OCI-LY1 (cell line): ENCODE measurements at regions not wholly inside any gene's neighbourhood (a gene's known extent, or its start where the extent isn't known, plus 50 kb on each side); places are given as distances from the start of the nearest gene placed in this dataset.

Source experiments
- H2AFZ ChIP-seq: fragments of 200-600 bp; sonication (generic), shearing (Covaris generic); 2 replicates; pipeline ENCODE4 v1.6.0; 2014; ENCODE audit warnings: antibody characterized with exemption, mild to moderate bottlenecking, low read length
- H3F3A ChIP-seq: fragments of 200-600 bp; sonication (generic), shearing (Covaris generic); 2 replicates; pipeline ENCODE4 v1.6.0; 2014; ENCODE audit warnings: mild to moderate bottlenecking, antibody characterized with exemption, low read length, moderate library complexity; ENCODE audit not compliant: insufficient read depth
- H3K27ac ChIP-seq: fragments of 200-600 bp; sonication (generic); 2 replicates; pipeline ENCODE4 v1.5.1; 2014; ENCODE audit warnings: low read length, mixed run types, mild to moderate bottlenecking, low read depth; ENCODE audit not compliant: poor library complexity, severe bottlenecking
- H3K27me3 ChIP-seq: fragments of 200-600 bp; sonication (generic); 2 replicates; pipeline ENCODE4 v1.6.0; 2014; ENCODE audit warnings: antibody characterized with exemption, mild to moderate bottlenecking, low read length, moderate library complexity; ENCODE audit not compliant: insufficient read depth
- H3K36me3 ChIP-seq: fragments of 200-600 bp; sonication (generic); 2 replicates; pipeline ENCODE4 v1.6.1; 2014; ENCODE audit warnings: mild to moderate bottlenecking, antibody characterized with exemption, low read length, moderate library complexity, mixed read lengths; ENCODE audit not compliant: insufficient read depth
- H3K4me1 ChIP-seq: fragments of 200-600 bp; sonication (generic); 2 replicates; pipeline ENCODE4 v1.5.1; 2014; ENCODE audit warnings: mild to moderate bottlenecking, low read length, moderate library complexity; ENCODE audit not compliant: insufficient read depth, severe bottlenecking
- H3K4me2 ChIP-seq: fragments of 200-600 bp; sonication (generic), shearing (Covaris generic); 2 replicates; pipeline ENCODE4 v1.6.1; 2014; ENCODE audit warnings: low read length
- H3K4me3 ChIP-seq: fragments of 200-600 bp; sonication (generic); 2 replicates; pipeline ENCODE4 v1.5.1; 2014; ENCODE audit warnings: low read length, low read depth, mild to moderate bottlenecking, mixed read lengths; ENCODE audit not compliant: poor library complexity, severe bottlenecking
- H3K79me2 ChIP-seq: fragments of 200-600 bp; shearing (Covaris generic); 2 replicates; pipeline ENCODE4 v1.6.1; 2016; ENCODE audit warnings: mixed run types, low read length, mixed read lengths; ENCODE audit not compliant: insufficient read depth
- H3K9ac ChIP-seq: fragments of 200-600 bp; sonication (generic), shearing (Covaris generic); 2 replicates; pipeline ENCODE4 v1.6.1; 2014; ENCODE audit warnings: mild to moderate bottlenecking, low read length, mixed read lengths
- H3K9me2 ChIP-seq: fragments of 200-600 bp; sonication (generic), shearing (Covaris generic); 2 replicates; pipeline ENCODE4 v1.6.1; 2014; ENCODE audit warnings: low read depth, mild to moderate bottlenecking, low read length, mixed read lengths
- H3K9me3 ChIP-seq: fragments of 200-600 bp; shearing (Covaris generic); 2 replicates; pipeline ENCODE4 v1.6.1; 2014; ENCODE audit warnings: low read length, mixed read lengths
- H4K20me1 ChIP-seq: fragments of 200-600 bp; sonication (generic), shearing (Covaris generic); 2 replicates; pipeline ENCODE4 v1.6.0; 2016; ENCODE audit warnings: mild to moderate bottlenecking, low read length; ENCODE audit not compliant: insufficient read depth
- CTCF ChIP-seq: fragments of 200-600 bp; sonication (generic), shearing (Covaris generic); IDR thresholded peaks from 2 replicates; pipeline ENCODE4 v1.5.1; 2017; ENCODE audit warnings: mild to moderate bottlenecking, antibody characterized with exemption, low read length, moderate library complexity, mixed read lengths
- EZH2 ChIP-seq: fragments of 200-600 bp; sonication (generic), shearing (Covaris generic); IDR thresholded peaks from 2 replicates; pipeline ENCODE4 v1.8.0; 2017; ENCODE audit warnings: borderline replicate concordance, mixed run types, mild to moderate bottlenecking, antibody characterized with exemption, low read length, moderate library complexity, mixed read lengths

GRCh38 chr3:25046911-25047771, 380.9 kb upstream of the RARB start:
- Histone ChIP-seq H3K79me2 (no peaks in the 10 kb centered on the region), H3K27me3 (no peaks in the 10 kb centered on the region), H3K9ac (no peak overlapping the region), H2AFZ (no peak overlapping the region), H3K27ac (no peak overlapping the region), H4K20me1 (no peaks in the 10 kb centered on the region), H3F3A (no peaks in the 10 kb centered on the region), H3K4me2 (no peak overlapping the region), H3K4me3 (no peak overlapping the region), H3K9me2 (no peaks in the 10 kb centered on the region), H3K9me3 (no peaks in the 10 kb centered on the region), H3K36me3 (no peaks in the 10 kb centered on the region), H3K4me1 (no peaks in the 10 kb centered on the region)
- no peak for TF ChIP-seq EZH2
- no peak for TF ChIP-seq CTCF

- TF ChIP-seq EZH2 (no peak), CTCF (no peak)
- no peaks in the 10 kb centered on the region for H3F3A ChIP-seq
- H3K27me3 ChIP-seq, result no peaks in the 10 kb centered on the region
- no peaks in the 10 kb centered on the region for H3K9me3 ChIP-seq
- no peaks in the 10 kb centered on the region for H3K79me2 ChIP-seq
- no peaks in the 10 kb centered on the region for H4K20me1 ChIP-seq
- H3K4me2 ChIP-seq, result no peak overlapping the region
- no peaks in the 10 kb centered on the region for H3K9me2 ChIP-seq
- no peak overlapping the region for H3K4me3 ChIP-seq
- no peaks in the 10 kb centered on the region for H3K36me3 ChIP-seq
- H3K27ac ChIP-seq, result no peak overlapping the region
- H3K9ac ChIP-seq, result no peak overlapping the region
- no peaks in the 10 kb centered on the region for H3K4me1 ChIP-seq
- no peak overlapping the region for H2AFZ ChIP-seq
Observed at GRCh38 chr3:25049304-25049703, 378.8 kb upstream of the RARB start.

GRCh38 chr3:25053360-25053759, 374.7 kb upstream of the RARB start:
- TF ChIP-seq CTCF (no peak), EZH2 (no peak)
- Histone ChIP-seq H4K20me1 (no peaks in the 10 kb centered on the region), H3K4me2 (no peak overlapping the region)

More at GRCh38 chr3:25053360-25053759, 374.7 kb upstream of the RARB start:
- Histone ChIP-seq H2AFZ (no peak overlapping the region), H3K4me1 (no peaks in the 10 kb centered on the region), H3K9ac (no peak overlapping the region), H3K79me2 (no peaks in the 10 kb centered on the region), H3K27ac (no peak overlapping the region), H3K27me3 (no peaks in the 10 kb centered on the region), H3K4me3 (no peak overlapping the region), H3K9me2 (no peaks in the 10 kb centered on the region), H3K36me3 (no peaks in the 10 kb centered on the region), H3F3A (no peaks in the 10 kb centered on the region), H3K9me3 (no peaks in the 10 kb centered on the region)
